ENCODE measurements at regions not wholly inside any gene's neighbourhood (a gene's known extent, or its start where the extent isn't known, plus 50 kb on each side); places are given as distances from the start of the nearest gene placed in this dataset.
"Not testable (repeated sequence)": the region's sequence is repeated elsewhere in the genome, so short reads cannot be mapped to it uniquely, and the experiment has no call there.

DNA sequence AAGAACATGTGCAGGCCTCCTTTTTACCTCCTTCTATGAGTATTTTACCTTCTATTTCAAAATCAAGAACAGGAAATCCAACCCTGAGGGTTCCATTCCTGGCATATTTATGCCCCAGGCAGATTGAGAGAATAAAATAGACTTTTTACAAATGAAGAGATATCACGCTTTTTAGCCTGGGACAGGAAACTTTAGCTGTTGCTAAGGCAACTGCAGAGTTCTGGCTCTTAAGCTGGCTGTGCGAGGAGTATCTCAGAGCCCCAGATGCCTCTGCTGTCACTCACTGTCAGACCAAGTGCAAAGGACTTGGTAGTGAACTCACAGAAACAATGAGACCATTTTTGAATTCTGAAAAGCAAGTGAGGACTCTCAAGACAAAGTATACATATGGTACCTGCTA lies 69.5 kb upstream of the HSPB3 start:
- ATAC-seq (no peak), DNase-seq (no peak)
- no peaks in the 10 kb centered on the region for H3K4me1 Mint-ChIP-seq
- peaks cover 0 to 3% (median 0%) of the 10 kb centered on the region in 9 donors for H3K9me3 Mint-ChIP-seq
- no peak overlapping the region for H3K4me3 Mint-ChIP-seq
- no peak overlapping the region for H3K27ac Mint-ChIP-seq
- POLR2A ChIA-PET: no interaction called here
- no peaks in the 10 kb centered on the region for H3K36me3 Mint-ChIP-seq
- peaks cover 0 to 11% (median 3%) of the 10 kb centered on the region in 5 donors for H3K27me3 Mint-ChIP-seq

DNA sequence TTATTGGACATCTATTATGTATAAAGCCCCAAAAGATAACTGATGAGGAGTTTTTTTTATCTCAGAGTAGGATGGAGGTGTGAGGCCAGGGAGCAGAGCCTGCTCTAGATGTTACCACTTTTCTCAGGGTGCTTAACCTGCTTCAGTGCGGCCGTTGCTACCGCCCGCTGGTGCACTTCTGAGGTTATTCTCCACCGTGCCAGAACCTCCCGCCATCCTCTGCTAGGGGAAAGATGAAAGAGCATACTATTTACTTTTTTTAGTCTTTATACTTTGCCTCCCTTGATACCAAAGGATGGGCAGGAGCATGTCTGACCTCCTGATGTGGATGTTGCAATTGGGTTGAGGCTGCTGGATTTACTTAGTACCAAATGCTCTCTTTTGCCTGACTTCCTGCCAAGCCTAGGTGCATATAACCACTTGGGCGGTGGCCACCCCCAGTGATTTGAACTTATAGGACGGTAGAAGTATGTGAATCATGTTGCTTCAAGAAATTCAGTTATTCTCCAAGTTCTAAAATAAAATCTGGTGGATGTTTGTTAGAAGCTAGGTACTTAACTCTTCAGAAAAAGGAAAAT lies 71.1 kb upstream of the HSPB3 start:
- Mint-ChIP-seq H3K27me3 (peaks cover 0 to 12% (median 3%) of the 10 kb centered on the region in 5 donors), H3K9me3 (peaks cover 0 to 7% (median 0%) of the 10 kb centered on the region in 9 donors), H3K4me3 (no peak overlapping the region), H3K36me3 (no peaks in the 10 kb centered on the region), H3K27ac (no peak overlapping the region), H3K4me1 (no peaks in the 10 kb centered on the region)
- ATAC-seq (no peak), DNase-seq (no peak)
- POLR2A ChIA-PET: no interaction called here

DNA sequence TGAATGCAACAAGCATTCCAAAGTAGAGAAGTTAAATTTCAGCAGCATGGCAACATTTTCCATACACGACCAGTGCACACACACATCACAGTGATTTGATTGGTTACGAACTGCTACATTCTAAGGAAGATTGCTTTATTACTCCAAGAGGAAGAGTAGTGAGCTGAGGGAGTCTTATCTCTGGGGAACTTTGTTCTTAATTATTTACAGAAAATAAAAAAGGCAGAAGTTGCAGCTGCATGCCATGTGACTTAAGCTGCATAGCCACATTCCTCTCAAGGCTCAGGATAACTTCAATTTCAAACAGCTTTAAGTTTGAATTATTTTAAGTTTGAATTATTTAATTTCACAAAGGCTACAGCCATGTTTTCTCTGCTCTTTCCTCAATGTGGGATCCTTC lies 71.6 kb upstream of the HSPB3 start:
- ATAC-seq: no peak
- DNase-seq: no peak
- Mint-ChIP-seq H3K4me1 (no peaks in the 10 kb centered on the region), H3K27ac (no peak overlapping the region), H3K9me3 (peaks cover 0 to 8% (median 0%) of the 10 kb centered on the region in 9 donors), H3K27me3 (peaks cover 1 to 17% (median 5%) of the 10 kb centered on the region in 5 donors), H3K4me3 (no peak overlapping the region), H3K36me3 (no peaks in the 10 kb centered on the region)
- POLR2A ChIA-PET: no interaction called here

DNA sequence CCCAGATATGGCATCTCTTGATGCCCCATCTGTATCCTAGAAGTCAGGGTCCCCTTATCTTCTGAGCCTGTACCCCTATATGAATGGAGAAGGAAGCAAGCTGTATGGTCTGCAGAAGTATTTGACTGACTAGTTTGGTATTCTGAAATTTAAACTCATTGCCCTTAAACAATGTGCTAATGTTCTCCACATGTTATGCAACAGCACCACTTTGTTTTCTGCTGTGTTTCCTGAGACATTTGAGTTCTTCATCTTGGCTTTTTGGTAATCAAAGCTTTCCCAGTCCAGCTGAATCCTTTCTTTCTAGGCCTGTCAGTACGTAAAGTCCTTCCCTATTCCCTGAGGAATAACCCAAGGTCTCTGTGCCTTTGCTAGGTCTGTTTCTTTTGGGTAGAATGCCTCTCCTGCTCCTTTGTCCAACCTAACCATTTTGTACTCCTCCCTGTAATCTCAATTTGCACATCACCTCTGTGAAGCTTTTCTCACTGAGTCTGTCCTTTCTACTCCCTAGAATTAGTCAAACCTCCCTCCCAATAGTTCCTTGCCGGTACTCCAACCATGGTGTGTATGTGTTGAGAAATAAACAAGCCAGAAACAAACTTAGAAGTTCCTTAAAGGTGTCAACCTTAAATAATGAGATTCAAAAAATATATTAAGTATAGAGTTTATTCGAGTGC lies 72.1 kb upstream of the HSPB3 start:
- no peak for ATAC-seq
- Mint-ChIP-seq H3K27me3 (peaks cover 1 to 22% (median 8%) of the 10 kb centered on the region in 5 donors), H3K9me3 (peaks cover 0 to 8% (median 0%) of the 10 kb centered on the region in 9 donors), H3K4me1 (no peaks in the 10 kb centered on the region), H3K27ac (no peak overlapping the region), H3K4me3 (no peak overlapping the region), H3K36me3 (no peaks in the 10 kb centered on the region)
- DNase-seq: no peak
- POLR2A ChIA-PET: no interaction called here

DNA sequence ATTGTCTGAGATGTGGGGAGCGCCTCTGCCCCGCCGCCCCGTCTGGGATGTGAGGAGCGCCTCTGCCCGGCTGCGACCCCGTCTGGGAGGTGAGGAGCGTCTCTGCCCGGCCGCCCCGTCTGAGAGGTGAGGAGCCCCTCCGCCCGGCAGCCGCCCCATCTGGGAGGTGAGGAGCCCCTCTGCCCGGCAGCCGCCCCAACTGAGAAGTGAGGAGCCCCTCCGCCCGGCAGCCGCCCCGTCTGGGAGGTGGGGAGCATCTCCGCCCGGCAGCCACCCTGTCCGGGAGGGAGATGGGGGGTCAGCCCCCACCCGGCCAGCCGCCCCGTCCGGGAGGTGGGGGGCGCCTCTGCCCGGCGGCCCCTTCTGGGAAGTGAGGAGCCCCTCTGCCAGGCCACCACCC lies 70.9 kb upstream of the ARL15 start:
- DNase-seq, H3K4me1 Mint-ChIP-seq, ATAC-seq, H3K9me3 Mint-ChIP-seq, H3K36me3 Mint-ChIP-seq, POLR2A ChIA-PET, H3K27ac Mint-ChIP-seq, H3K4me3 Mint-ChIP-seq: not testable (repeated sequence)
- H3K27me3 Mint-ChIP-seq: peaks cover 7 to 24% (median 12%) of the 10 kb centered on the region in 5 donors

DNA sequence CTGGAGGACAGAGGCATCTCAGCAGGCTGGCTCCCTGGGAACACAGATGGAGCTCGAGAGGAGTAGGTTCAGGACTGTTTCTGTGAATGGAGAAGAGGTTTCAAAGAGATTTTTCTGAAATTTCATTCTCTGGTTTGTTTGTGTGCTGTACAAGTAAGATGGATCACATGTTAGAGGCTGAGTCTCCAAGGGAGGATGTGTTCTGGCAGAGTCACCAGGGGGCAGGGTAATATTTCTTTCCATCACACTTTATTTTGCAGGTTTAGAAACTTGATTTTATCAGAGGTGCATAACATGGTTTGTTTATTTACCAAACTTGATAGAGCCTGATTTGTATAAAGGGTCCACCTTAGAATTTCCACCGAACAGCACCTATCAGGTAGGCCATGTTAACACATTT lies 69.2 kb upstream of the ARL15 start:
- DNase-seq (no peak), ATAC-seq (no peak)
- peaks cover 17 to 37% (median 20%) of the 10 kb centered on the region in 5 donors for H3K27me3 Mint-ChIP-seq
- H3K27ac Mint-ChIP-seq: no peak overlapping the region
- no peaks in the 10 kb centered on the region for H3K4me1 Mint-ChIP-seq
- POLR2A ChIA-PET: no interaction called here
- H3K36me3 Mint-ChIP-seq: peaks cover 0 to 3% (median 0%) of the 10 kb centered on the region in 3 donors
- peaks cover 0 to 8% (median 0%) of the 10 kb centered on the region in 9 donors for H3K9me3 Mint-ChIP-seq
- no peak overlapping the region for H3K4me3 Mint-ChIP-seq

DNA sequence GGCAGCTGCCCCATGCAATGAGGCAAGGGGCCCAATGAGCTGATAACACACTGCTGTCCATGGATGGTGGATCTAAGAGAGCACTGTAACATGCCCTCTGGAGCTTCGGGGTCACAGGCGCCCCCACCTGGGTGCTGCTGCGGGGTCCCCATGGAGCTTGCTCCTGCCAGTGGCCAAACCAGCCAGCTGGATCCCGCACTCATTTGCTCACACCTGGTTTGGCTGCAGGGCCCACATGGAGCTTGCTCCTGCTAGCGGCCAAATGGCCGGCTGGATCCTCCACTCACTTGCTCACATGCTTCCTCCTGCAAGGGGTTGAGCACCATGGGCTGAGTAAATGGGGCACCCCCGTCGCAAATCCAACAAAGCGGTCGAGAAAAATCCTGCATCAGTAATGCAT lies 68.3 kb upstream of the ARL15 start:
- POLR2A ChIA-PET: no interaction called here
- H3K4me1 Mint-ChIP-seq: no peaks in the 10 kb centered on the region
- H3K27me3 Mint-ChIP-seq: peaks cover 18 to 43% (median 22%) of the 10 kb centered on the region in 5 donors
- ATAC-seq (no peak), DNase-seq (no peak)
- H3K36me3 Mint-ChIP-seq: peaks cover 0 to 5% (median 3%) of the 10 kb centered on the region in 3 donors
- peaks cover 0 to 13% (median 0%) of the 10 kb centered on the region in 9 donors for H3K9me3 Mint-ChIP-seq
- no peak overlapping the region for H3K4me3 Mint-ChIP-seq
- no peak overlapping the region for H3K27ac Mint-ChIP-seq

DNA sequence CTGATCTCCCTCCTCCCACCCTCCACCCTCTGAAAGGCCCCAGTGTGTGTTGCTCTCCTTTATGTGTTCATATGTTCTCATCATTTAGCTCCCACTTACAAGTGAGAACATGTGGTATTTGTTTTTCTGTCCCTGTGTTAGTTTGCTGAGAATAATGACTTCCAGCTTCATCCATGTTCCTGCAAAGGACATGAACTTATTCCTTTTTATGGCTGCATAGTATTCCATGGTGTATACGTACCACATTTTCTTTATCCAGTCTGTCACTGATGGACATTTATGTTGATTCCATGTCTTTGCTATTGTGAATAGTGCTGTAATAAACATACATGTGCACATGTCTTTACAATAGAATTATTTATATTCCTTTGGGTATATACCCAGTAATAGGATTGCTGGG lies 67.0 kb upstream of the ARL15 start:
- ATAC-seq, H3K27ac Mint-ChIP-seq, POLR2A ChIA-PET, H3K4me3 Mint-ChIP-seq, DNase-seq, H3K4me1 Mint-ChIP-seq: not testable (repeated sequence)
- peaks cover 0 to 16% (median 7%) of the 10 kb centered on the region in 9 donors for H3K9me3 Mint-ChIP-seq
- peaks cover 20 to 51% (median 26%) of the 10 kb centered on the region in 5 donors for H3K27me3 Mint-ChIP-seq
- H3K36me3 Mint-ChIP-seq: peaks cover 0 to 12% (median 3%) of the 10 kb centered on the region in 3 donors

DNA sequence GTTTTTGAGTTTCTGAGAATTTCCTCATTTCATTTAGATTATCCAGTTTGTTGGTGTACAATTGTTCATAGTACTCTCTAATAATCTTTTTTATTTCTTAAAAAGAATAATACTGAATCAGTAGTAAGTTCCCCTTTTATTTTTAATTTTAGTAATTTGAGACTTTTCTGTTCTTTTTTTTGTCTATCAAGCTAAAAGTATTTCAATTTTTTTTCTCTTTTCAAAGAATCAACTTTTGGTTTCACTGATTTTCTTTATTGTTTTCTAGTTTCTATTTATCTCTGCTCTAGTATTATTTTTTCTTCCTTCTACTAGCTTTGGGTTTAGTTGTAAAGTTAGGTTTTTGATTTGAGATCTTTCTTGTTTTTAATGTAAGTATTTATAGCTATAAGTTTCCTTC lies 60.6 kb upstream of the ARL15 start:
- ATAC-seq: no peak
- H3K27ac Mint-ChIP-seq: no peak overlapping the region
- H3K36me3 Mint-ChIP-seq: peaks cover 0 to 12% (median 0%) of the 10 kb centered on the region in 3 donors
- peaks cover 13 to 30% (median 15%) of the 10 kb centered on the region in 5 donors for H3K27me3 Mint-ChIP-seq
- H3K9me3 Mint-ChIP-seq: peaks cover 0 to 13% (median 5%) of the 10 kb centered on the region in 9 donors
- H3K4me3 Mint-ChIP-seq: no peak overlapping the region
- H3K4me1 Mint-ChIP-seq: no peaks in the 10 kb centered on the region
- no peak for DNase-seq
- POLR2A ChIA-PET: no interaction called here

DNA sequence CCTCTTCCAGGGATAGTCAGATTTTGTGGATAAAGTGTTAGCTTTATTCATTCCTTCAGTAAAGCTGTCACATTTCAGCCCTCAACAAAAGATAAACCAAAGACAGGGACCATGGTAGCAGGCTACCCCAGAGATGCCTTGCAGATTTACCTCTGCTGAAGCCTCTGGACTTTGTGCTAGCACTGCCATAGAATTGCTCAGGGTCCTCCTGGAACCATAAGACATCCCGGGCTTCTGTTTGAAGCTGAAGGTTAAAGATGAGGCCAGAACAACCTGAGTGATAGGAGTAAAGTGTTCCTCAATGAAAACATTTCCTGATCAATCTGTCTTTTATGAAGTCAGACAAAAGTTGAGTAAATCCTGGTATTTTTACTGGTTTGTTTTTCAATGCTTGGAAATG lies 57.5 kb upstream of the ARL15 start:
- peaks cover 0 to 4% (median 0%) of the 10 kb centered on the region in 3 donors for H3K36me3 Mint-ChIP-seq
- POLR2A ChIA-PET: no interaction called here
- ATAC-seq: no peak
- no peak overlapping the region for H3K4me3 Mint-ChIP-seq
- H3K27ac Mint-ChIP-seq: no peak overlapping the region
- H3K4me1 Mint-ChIP-seq: no peaks in the 10 kb centered on the region
- no peak for DNase-seq
- peaks cover 4 to 17% (median 11%) of the 10 kb centered on the region in 5 donors for H3K27me3 Mint-ChIP-seq
- H3K9me3 Mint-ChIP-seq: peaks cover 0 to 7% (median 4%) of the 10 kb centered on the region in 9 donors

DNA sequence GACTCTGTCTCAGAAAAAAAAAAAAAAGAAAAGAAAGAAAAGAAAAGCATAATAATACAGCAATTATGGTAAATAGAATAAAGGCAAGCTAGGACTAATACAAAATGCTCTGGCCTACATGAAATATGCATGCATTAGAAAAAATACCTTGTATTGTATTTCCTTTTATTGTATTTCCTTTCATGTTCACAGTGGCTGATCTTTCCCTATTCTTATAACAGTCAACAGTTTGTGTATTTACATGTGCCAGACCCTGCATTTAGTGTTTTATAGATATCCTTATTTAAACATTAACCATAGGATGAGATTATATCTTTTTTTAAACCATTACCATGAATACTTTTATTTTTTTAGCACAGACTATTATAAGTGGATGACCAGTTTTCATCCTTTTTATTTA lies 56.3 kb upstream of the ARL15 start:
- peaks cover 0 to 20% (median 9%) of the 10 kb centered on the region in 5 donors for H3K27me3 Mint-ChIP-seq
- POLR2A ChIA-PET: no interaction called here
- no peak overlapping the region for H3K27ac Mint-ChIP-seq
- ATAC-seq: no peak
- no peaks in the 10 kb centered on the region for H3K36me3 Mint-ChIP-seq
- H3K4me1 Mint-ChIP-seq: no peaks in the 10 kb centered on the region
- no peak overlapping the region for H3K4me3 Mint-ChIP-seq
- no peak for DNase-seq
- peaks cover 0 to 4% (median 0%) of the 10 kb centered on the region in 9 donors for H3K9me3 Mint-ChIP-seq

DNA sequence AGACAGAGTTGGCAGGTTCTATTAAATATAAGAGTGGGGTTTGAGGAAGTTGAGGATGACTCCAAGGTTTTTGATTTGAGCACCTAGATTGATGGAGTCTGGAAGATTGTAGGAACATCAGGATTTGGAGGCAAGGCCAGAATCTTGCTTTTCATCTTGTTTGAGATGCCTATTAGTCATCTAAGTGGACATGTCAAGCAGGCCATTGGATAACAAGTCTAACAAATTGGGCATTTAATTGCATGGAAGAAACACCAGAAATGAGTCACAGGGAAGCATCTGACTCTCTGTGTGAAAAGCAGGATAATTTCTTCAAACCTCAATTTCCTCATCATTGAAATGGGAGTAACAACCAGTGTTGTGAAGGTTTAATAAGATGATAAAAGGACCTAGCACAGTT lies 53.3 kb upstream of the ARL15 start:
- H3K9me3 Mint-ChIP-seq: peaks cover 0 to 4% (median 0%) of the 10 kb centered on the region in 9 donors
- POLR2A ChIA-PET: no interaction called here
- no peak overlapping the region for H3K27ac Mint-ChIP-seq
- H3K27me3 Mint-ChIP-seq: peaks cover 6 to 24% (median 17%) of the 10 kb centered on the region in 5 donors
- DNase-seq: no peak
- H3K36me3 Mint-ChIP-seq: no peaks in the 10 kb centered on the region
- ATAC-seq: no peak
- H3K4me3 Mint-ChIP-seq: no peak overlapping the region
- H3K4me1 Mint-ChIP-seq: no peaks in the 10 kb centered on the region

DNA sequence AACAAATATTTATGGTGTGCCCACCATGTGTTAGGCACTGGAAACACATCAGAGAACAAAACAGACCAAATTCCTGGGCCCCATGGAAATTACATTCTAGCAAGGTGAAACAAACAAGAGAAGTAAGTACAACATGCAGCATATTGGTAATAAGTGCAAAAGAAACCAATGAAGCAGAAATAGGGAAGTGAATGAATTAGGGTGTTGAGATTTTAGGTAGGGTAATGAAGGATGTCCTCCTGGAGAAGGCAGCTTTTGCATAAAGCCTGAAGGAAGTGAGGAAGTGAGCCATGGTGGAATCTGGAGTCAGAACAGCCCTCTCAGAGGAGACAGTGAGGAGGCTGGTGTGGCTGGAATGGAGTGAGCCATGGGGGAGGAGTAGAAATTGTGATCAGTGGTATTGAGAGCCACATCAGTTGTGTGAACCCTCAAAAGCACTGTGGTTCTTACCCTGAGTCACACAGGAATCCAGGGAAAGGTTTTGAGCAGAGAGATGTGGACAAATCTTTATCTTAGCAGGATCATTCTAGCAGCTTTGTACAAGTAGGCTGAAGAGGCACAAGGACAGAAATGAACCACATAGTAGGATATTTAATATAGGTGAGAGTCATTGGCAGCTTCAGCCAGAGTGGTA lies 52.7 kb upstream of the ARL15 start:
- DNase-seq: no peak
- no peak for ATAC-seq
- H3K27me3 Mint-ChIP-seq: peaks cover 6 to 24% (median 17%) of the 10 kb centered on the region in 5 donors
- H3K4me3 Mint-ChIP-seq: no peak overlapping the region
- H3K36me3 Mint-ChIP-seq: no peaks in the 10 kb centered on the region
- peaks cover 0 to 4% (median 0%) of the 10 kb centered on the region in 9 donors for H3K9me3 Mint-ChIP-seq
- H3K4me1 Mint-ChIP-seq: no peaks in the 10 kb centered on the region
- POLR2A ChIA-PET: no interaction called here
- no peak overlapping the region for H3K27ac Mint-ChIP-seq

Data from naive thymus-derived CD8-positive, alpha-beta T cell (primary cell).